HepG2 (cell line): ENCODE measurements at regions not wholly inside any gene's neighbourhood (a gene's known extent, or its start where the extent isn't known, plus 50 kb on each side); places are given as distances from the start of the nearest gene placed in this dataset.
A peak's percentile ranks its signal among the peaks of the same experiment; 100 is the strongest.

ENCODE experiments used
- ATAC-seq: fragments of 200-7000 bp; cut with Tn5 transposase; 3 replicates; pipeline ENCODE4 v1.9.1; 2020; ENCODE audit warnings: mild to moderate bottlenecking, moderate library complexity
- BruUV-seq: library from RNA; stranded (reverse); fragments of 400-500 nt; replicated peaks from 2 replicates; lab custom pipeline; 2021; lab: Mats Ljungman, UMichigan
- CTCF ChIA-PET: fragments of 300-600 bp; formaldehyde crosslinking; extraction: SDS; loops from one replicate; lab custom pipeline; 2021; ENCODE audit warnings: low total read pairs, inconsistent platforms, low intra/inter-chr PET ratio; lab: Yijun Ruan, JAX
- POLR2A ChIA-PET: fragments of 350-600 bp; sonication (Branson Sonifier 250); formaldehyde crosslinking; loops from one replicate; lab custom pipeline; 2020; ENCODE audit warnings: antibody characterized with exemption, inconsistent platforms; lab: Yijun Ruan, JAX
- DNase-seq: peaks from one replicate; pipeline ENCODE4 v3.0.0-alpha.2; 2015; ENCODE audit warnings: low spot score
- FAIRE-seq: peaks from 3 replicates; lab custom pipeline; 2011; peaks lifted over from hg19 to GRCh38; lab: Jason Lieb, UNC
- H2AFZ ChIP-seq: one replicate; pipeline ENCODE4 v1.6.1; 2011; ENCODE audit warnings: low read length, inconsistent platforms
- H3K27ac ChIP-seq: fragments of 300-600 bp; 3 replicates; pipeline ENCODE4 v1.8.0; 2011; ENCODE audit warnings: mixed run types, mild to moderate bottlenecking, mixed read lengths, low read length, inconsistent platforms; ENCODE audit not compliant: insufficient read depth; ENCODE audit errors: extremely low read length
- H3K27me3 ChIP-seq, 2 experiments: fragments of 200-600 bp in 1 of 2; 2 replicates in 1 of 2; 3 replicates in 1 of 2; pipeline versions ENCODE4 v1.6.0 to v1.8.0; 2011; ENCODE audit warnings: low read length in 2 of 2, mild to moderate bottlenecking in 2 of 2, moderate library complexity in 2 of 2, inconsistent platforms in 1 of 2; ENCODE audit not compliant: insufficient read depth in 2 of 2, control insufficient read depth in 1 of 2
- H3K36me3 ChIP-seq, 2 experiments: fragments of 200-600 bp in 1 of 2; replicated peaks in 1 of 2; 2 replicates in 1 of 2; 3 replicates in 1 of 2; pipeline versions ENCODE4 v1.5.1 to v1.8.0; 2011; ENCODE audit warnings: low read length in 2 of 2, inconsistent platforms in 1 of 2; ENCODE audit not compliant: insufficient read depth in 2 of 2, control insufficient read depth in 1 of 2
- H3K4me1 ChIP-seq: 2 replicates; pipeline ENCODE4 v1.5.1; 2012; ENCODE audit warnings: low read length, inconsistent platforms; ENCODE audit not compliant: insufficient read depth
- H3K4me2 ChIP-seq: 2 replicates; pipeline ENCODE4 v1.6.0; 2011; ENCODE audit warnings: low read depth, low read length, inconsistent platforms
- H3K4me3 ChIP-seq, 3 experiments: fragments of 200-600 bp in 1 of 3; sonication (generic), shearing (Covaris generic) in 1 of 3; replicated peaks in 1 of 3; 2 replicates each; pipeline ENCODE4 v1.5.1; 2011 to 2016; ENCODE audit warnings: low read length in 3 of 3, inconsistent platforms in 2 of 3, low read depth in 2 of 3, mild to moderate bottlenecking in 2 of 3, control low read depth in 1 of 3, mixed read lengths in 1 of 3; ENCODE audit not compliant: insufficient read depth in 1 of 3
- H3K79me2 ChIP-seq: one replicate; pipeline ENCODE4 v1.6.1; 2011; ENCODE audit warnings: low read length, inconsistent platforms; ENCODE audit not compliant: insufficient read depth
- H3K9ac ChIP-seq: 2 replicates; pipeline ENCODE4 v1.6.0; 2011; ENCODE audit warnings: mild to moderate bottlenecking, low read depth, low read length, inconsistent platforms; ENCODE audit not compliant: insufficient read depth
- H3K9me3 ChIP-seq: 2 replicates; pipeline ENCODE4 v1.5.1; 2012; ENCODE audit warnings: mild to moderate bottlenecking, low read length
- H4K20me1 ChIP-seq: 2 replicates; pipeline ENCODE4 v1.6.0; 2011; ENCODE audit warnings: inconsistent platforms, mild to moderate bottlenecking, low read length, moderate library complexity; ENCODE audit not compliant: insufficient read depth
- AGO2 ChIP-seq: fragments of 200-400 bp; formaldehyde crosslinking; optimal IDR thresholded peaks from 2 replicates; pipeline ENCODE3; 2017; ENCODE audit warnings: mild to moderate bottlenecking, low read depth, low read length, moderate library complexity
- AHR ChIP-seq: IDR thresholded peaks from 2 replicates; pipeline ENCODE4 v1.6.1; 2018; ENCODE audit warnings: missing genetic modification reagents, missing compliant biosample characterization
- CREB1 ChIP-seq, 2 experiments: fragments of 450-650 bp in 1 of 2; IDR thresholded peaks; 2 replicates each; pipeline ENCODE4 v1.6.1; 2016 to 2017; ENCODE audit warnings: control low read depth in 1 of 2, mild to moderate bottlenecking in 1 of 2, missing compliant biosample characterization in 1 of 2, missing genetic modification characterization in 1 of 2
- ETV6 ChIP-seq: sonication (generic); formaldehyde crosslinking; conservative IDR thresholded peaks from 2 replicates; pipeline ENCODE4 v1.4.0; 2020; ENCODE audit warnings: missing genetic modification reagents
- HDAC1 ChIP-seq: sonication (generic); formaldehyde crosslinking; IDR thresholded peaks from 2 replicates; pipeline ENCODE4 v1.5.1; 2020; ENCODE audit warnings: mild to moderate bottlenecking, missing genetic modification reagents
- SIN3A ChIP-seq: IDR thresholded peaks from 2 replicates; pipeline ENCODE4 v1.6.1; 2011; ENCODE audit warnings: low read depth, mild to moderate bottlenecking, control low read depth, low read length, borderline replicate concordance
- SNAI1 ChIP-seq: sonication (generic); formaldehyde crosslinking; IDR thresholded peaks from 2 replicates; pipeline ENCODE4 v1.5.0; 2020; ENCODE audit warnings: mild to moderate bottlenecking, missing genetic modification reagents, borderline replicate concordance
- ZKSCAN8 ChIP-seq: IDR thresholded peaks from 2 replicates; pipeline ENCODE4 v1.6.1; 2016; ENCODE audit warnings: borderline replicate concordance, missing genetic modification reagents, missing compliant biosample characterization
- ZNF530 ChIP-seq: sonication (generic); formaldehyde crosslinking; IDR thresholded peaks from 2 replicates; pipeline ENCODE4 v1.5.0; 2020; ENCODE audit warnings: low read depth, mild to moderate bottlenecking, missing genetic modification reagents
- ZNF776 ChIP-seq: sonication (generic); formaldehyde crosslinking; IDR thresholded peaks from 2 replicates; pipeline ENCODE4 v1.4.0; 2020; ENCODE audit warnings: mild to moderate bottlenecking, missing genetic modification reagents
- WGBS: methylation state at CpG from one replicate; pipeline ENCODE4 v1.1.6; 2017; ENCODE audit warnings: low lambda C conversion rate; 5-methylcytosine and 5-hydroxymethylcytosine counted together
- in situ Hi-C: cut with HindIII; loops from 2 replicates; pipeline ENCODE4 v1.10.0; 2017; ENCODE audit warnings: low pct_unique_long_range_greater_than_20kb; ENCODE audit not compliant: extremely low pct_ligation_motif_present
- intact Hi-C: fragments of 100-400 bp; cut with micrococcal nuclease; formaldehyde crosslinking; loops from one replicate; pipeline ENCODE4 v1.10.0; 2022; ENCODE audit not compliant: unreplicated experiment
- TF ChIP-seq, protein P1 (sequence below), 2 experiments: sonication (generic) in 1 of 2; formaldehyde crosslinking in 1 of 2; IDR thresholded peaks; 2 replicates each; pipeline versions ENCODE4 v1.5.1 to v1.6.1; 2011 to 2020; ENCODE audit warnings: borderline replicate concordance in 1 of 2, low read depth in 1 of 2, low read length in 1 of 2, mild to moderate bottlenecking in 1 of 2, missing genetic modification reagents in 1 of 2, moderate library complexity in 1 of 2
- TF ChIP-seq, protein P2 (sequence below): sonication (generic); formaldehyde crosslinking; IDR thresholded peaks from 2 replicates; pipeline ENCODE4 v1.9.0; 2021; ENCODE audit warnings: mild to moderate bottlenecking, missing genetic modification reagents
- TF ChIP-seq, protein P3 (sequence below): sonication (generic); formaldehyde crosslinking; IDR thresholded peaks from 2 replicates; pipeline ENCODE4 v1.5.0; 2020; ENCODE audit warnings: missing genetic modification reagents

GRCh38 chr20:56088375-56088774 lies 83.1 kb upstream of the CBLN4 start (continued):
- TF ChIP-seq ZNF530 (CRISPR knock-in tag): no peak
- TF ChIP-seq SNAI1 (CRISPR knock-in tag): no peak
- TF ChIP-seq, protein P1, sequence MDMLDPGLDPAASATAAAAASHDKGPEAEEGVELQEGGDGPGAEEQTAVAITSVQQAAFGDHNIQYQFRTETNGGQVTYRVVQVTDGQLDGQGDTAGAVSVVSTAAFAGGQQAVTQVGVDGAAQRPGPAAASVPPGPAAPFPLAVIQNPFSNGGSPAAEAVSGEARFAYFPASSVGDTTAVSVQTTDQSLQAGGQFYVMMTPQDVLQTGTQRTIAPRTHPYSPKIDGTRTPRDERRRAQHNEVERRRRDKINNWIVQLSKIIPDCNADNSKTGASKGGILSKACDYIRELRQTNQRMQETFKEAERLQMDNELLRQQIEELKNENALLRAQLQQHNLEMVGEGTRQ (IDR thresholded peaks at IDR 0.05; ENCODE audit: low read depth, low read length): no peak
- TF ChIP-seq, protein P1 (CRISPR knock-in tag; IDR thresholded peaks at IDR 0.05; ENCODE audit: borderline replicate concordance): no peak
- TF ChIP-seq ZNF776 (CRISPR knock-in tag): no peak
- TF ChIP-seq ETV6 (CRISPR knock-in tag): no peak
- TF ChIP-seq HDAC1 (CRISPR knock-in tag): no peak

GRCh38 chr20:56091628-56092234 lies 86.4 kb upstream of the CBLN4 start:
- Histone ChIP-seq H3K4me2 (no peak overlapping the region), H3K36me3 (no peaks in the 10 kb centered on the region), H3K27ac (no peak overlapping the region), H3K9me3 (peaks cover 96% of the 10 kb centered on the region), H3K4me1 (no peaks in the 10 kb centered on the region), H3K79me2 (no peaks in the 10 kb centered on the region), H3K27me3 (no peaks in the 10 kb centered on the region), H3K4me3 (no peak overlapping the region), H4K20me1 (no peaks in the 10 kb centered on the region), H3K9ac (no peak overlapping the region), H2AFZ (no peak overlapping the region)
- ATAC-seq: no peak
- intact Hi-C loops (no loop called here), in situ Hi-C loops (no loop called here)
- ChIA-PET POLR2A (no interaction called here), CTCF (no interaction called here)
- DNase-seq: no peak
- no TSS peak for BruUV-seq
- WGBS: 4% methylated on average over 2 of the region's 2 CpGs
- FAIRE-seq: no peak
- peak; percentile 73 for TF ChIP-seq CREB1 (IDR thresholded peaks at IDR 0.05)
- TF ChIP-seq CREB1 (CRISPR knock-in tag; IDR thresholded peaks at IDR 0.05): no peak
- no peak for TF ChIP-seq SIN3A
- TF ChIP-seq ZKSCAN8 (CRISPR knock-in tag): no peak
- TF ChIP-seq, protein P2, sequence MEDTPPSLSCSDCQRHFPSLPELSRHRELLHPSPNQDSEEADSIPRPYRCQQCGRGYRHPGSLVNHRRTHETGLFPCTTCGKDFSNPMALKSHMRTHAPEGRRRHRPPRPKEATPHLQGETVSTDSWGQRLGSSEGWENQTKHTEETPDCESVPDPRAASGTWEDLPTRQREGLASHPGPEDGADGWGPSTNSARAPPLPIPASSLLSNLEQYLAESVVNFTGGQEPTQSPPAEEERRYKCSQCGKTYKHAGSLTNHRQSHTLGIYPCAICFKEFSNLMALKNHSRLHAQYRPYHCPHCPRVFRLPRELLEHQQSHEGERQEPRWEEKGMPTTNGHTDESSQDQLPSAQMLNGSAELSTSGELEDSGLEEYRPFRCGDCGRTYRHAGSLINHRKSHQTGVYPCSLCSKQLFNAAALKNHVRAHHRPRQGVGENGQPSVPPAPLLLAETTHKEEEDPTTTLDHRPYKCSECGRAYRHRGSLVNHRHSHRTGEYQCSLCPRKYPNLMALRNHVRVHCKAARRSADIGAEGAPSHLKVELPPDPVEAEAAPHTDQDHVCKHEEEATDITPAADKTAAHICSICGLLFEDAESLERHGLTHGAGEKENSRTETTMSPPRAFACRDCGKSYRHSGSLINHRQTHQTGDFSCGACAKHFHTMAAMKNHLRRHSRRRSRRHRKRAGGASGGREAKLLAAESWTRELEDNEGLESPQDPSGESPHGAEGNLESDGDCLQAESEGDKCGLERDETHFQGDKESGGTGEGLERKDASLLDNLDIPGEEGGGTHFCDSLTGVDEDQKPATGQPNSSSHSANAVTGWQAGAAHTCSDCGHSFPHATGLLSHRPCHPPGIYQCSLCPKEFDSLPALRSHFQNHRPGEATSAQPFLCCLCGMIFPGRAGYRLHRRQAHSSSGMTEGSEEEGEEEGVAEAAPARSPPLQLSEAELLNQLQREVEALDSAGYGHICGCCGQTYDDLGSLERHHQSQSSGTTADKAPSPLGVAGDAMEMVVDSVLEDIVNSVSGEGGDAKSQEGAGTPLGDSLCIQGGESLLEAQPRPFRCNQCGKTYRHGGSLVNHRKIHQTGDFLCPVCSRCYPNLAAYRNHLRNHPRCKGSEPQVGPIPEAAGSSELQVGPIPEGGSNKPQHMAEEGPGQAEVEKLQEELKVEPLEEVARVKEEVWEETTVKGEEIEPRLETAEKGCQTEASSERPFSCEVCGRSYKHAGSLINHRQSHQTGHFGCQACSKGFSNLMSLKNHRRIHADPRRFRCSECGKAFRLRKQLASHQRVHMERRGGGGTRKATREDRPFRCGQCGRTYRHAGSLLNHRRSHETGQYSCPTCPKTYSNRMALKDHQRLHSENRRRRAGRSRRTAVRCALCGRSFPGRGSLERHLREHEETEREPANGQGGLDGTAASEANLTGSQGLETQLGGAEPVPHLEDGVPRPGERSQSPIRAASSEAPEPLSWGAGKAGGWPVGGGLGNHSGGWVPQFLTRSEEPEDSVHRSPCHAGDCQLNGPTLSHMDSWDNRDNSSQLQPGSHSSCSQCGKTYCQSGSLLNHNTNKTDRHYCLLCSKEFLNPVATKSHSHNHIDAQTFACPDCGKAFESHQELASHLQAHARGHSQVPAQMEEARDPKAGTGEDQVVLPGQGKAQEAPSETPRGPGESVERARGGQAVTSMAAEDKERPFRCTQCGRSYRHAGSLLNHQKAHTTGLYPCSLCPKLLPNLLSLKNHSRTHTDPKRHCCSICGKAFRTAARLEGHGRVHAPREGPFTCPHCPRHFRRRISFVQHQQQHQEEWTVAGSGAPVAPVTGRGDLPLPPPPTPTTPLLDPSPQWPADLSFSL (CRISPR knock-in tag): no peak
- TF ChIP-seq AGO2: no peak
- TF ChIP-seq, protein P3, sequence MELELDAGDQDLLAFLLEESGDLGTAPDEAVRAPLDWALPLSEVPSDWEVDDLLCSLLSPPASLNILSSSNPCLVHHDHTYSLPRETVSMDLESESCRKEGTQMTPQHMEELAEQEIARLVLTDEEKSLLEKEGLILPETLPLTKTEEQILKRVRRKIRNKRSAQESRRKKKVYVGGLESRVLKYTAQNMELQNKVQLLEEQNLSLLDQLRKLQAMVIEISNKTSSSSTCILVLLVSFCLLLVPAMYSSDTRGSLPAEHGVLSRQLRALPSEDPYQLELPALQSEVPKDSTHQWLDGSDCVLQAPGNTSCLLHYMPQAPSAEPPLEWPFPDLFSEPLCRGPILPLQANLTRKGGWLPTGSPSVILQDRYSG (CRISPR knock-in tag): no peak
- no peak for TF ChIP-seq AHR (CRISPR knock-in tag)
